Neural progenitor cell (in vitro differentiated cells): ENCODE measurements at regions not wholly inside any gene's neighbourhood (a gene's known extent, or its start where the extent isn't known, plus 50 kb on each side); places are given as distances from the start of the nearest gene placed in this dataset.

ENCODE experiments used
- DNase-seq: peaks from one replicate; pipeline ENCODE4 v3.0.0-alpha.2; 2016; ENCODE audit warnings: low spot score
- H2AFZ ChIP-seq: fragments of 200-600 bp; sonication (generic); replicated peaks from 2 replicates; pipeline ENCODE4 v1.6.1; 2016; ENCODE audit warnings: antibody characterized with exemption
- H3F3A ChIP-seq: fragments of 200-600 bp; sonication (generic); 2 replicates; pipeline ENCODE4 v1.6.1; 2016; ENCODE audit warnings: antibody characterized with exemption, low read depth
- H3K27ac ChIP-seq: fragments of 200-600 bp; sonication (generic); 2 replicates; pipeline ENCODE4 v1.5.1; 2016; ENCODE audit warnings: mild to moderate bottlenecking
- H3K27me3 ChIP-seq: fragments of 200-600 bp; sonication (generic); 2 replicates; pipeline ENCODE4 v1.6.1; 2016; ENCODE audit warnings: mild to moderate bottlenecking, moderate library complexity
- H3K36me3 ChIP-seq: fragments of 200-600 bp; sonication (generic); 2 replicates; pipeline ENCODE4 v1.5.1; 2016
- H3K4me1 ChIP-seq: fragments of 200-600 bp; sonication (generic); 2 replicates; pipeline ENCODE4 v1.6.1; 2016; ENCODE audit warnings: mixed run types
- H3K4me2 ChIP-seq: fragments of 200-600 bp; sonication (generic); 2 replicates; pipeline ENCODE4 v1.6.1; 2016
- H3K4me3 ChIP-seq: fragments of 200-600 bp; sonication (generic); 2 replicates; pipeline ENCODE4 v1.5.1; 2016
- H3K79me2 ChIP-seq: fragments of 200-600 bp; sonication (generic); 2 replicates; pipeline ENCODE4 v1.6.1; 2016; ENCODE audit warnings: low read depth
- H3K9ac ChIP-seq: fragments of 200-600 bp; sonication (generic); 2 replicates; pipeline ENCODE4 v1.6.1; 2016
- H3K9me3 ChIP-seq: fragments of 200-600 bp; sonication (generic); 2 replicates; pipeline ENCODE4 v1.5.1; 2016; ENCODE audit warnings: low read depth
- H4K20me1 ChIP-seq: fragments of 200-600 bp; sonication (generic); 2 replicates; pipeline ENCODE4 v1.6.1; 2016; ENCODE audit warnings: low read depth
- H3K27ac Mint-ChIP-seq: 3 replicates; pipeline ENCODE4 v1.8.0; 2021; ENCODE audit warnings: mixed read lengths
- H3K27me3 Mint-ChIP-seq: 2 replicates; pipeline ENCODE4 v1.8.0; 2022; ENCODE audit warnings: low read depth, mild to moderate bottlenecking, inconsistent platforms, moderate library complexity, mixed read lengths; ENCODE audit not compliant: insufficient read depth
- H3K36me3 Mint-ChIP-seq: 3 replicates; pipeline ENCODE4 v1.8.0; 2021; ENCODE audit warnings: mixed read lengths
- H3K4me1 Mint-ChIP-seq: 3 replicates; pipeline ENCODE4 v1.8.0; 2021; ENCODE audit warnings: mixed read lengths
- H3K4me3 Mint-ChIP-seq: 3 replicates; pipeline ENCODE4 v1.8.0; 2021; ENCODE audit warnings: mild to moderate bottlenecking, moderate library complexity, mixed read lengths
- H3K9me3 Mint-ChIP-seq: 3 replicates; pipeline ENCODE4 v1.8.0; 2020; ENCODE audit warnings: mixed read lengths
- EZH2 ChIP-seq: fragments of 200-600 bp; sonication (generic); IDR thresholded peaks from 2 replicates; pipeline ENCODE4 v1.6.1; 2017; ENCODE audit warnings: antibody characterized with exemption, mild to moderate bottlenecking, moderate library complexity
- EZH2phosphoT487 ChIP-seq: fragments of 200-600 bp; sonication (generic); IDR thresholded peaks from 2 replicates; pipeline ENCODE4 v1.6.1; 2017; ENCODE audit warnings: antibody characterized with exemption
- TF ChIP-seq, protein P1 (sequence below): fragments of 200-600 bp; sonication (generic); IDR thresholded peaks from 2 replicates; pipeline ENCODE4 v1.5.1; 2017; ENCODE audit warnings: antibody characterized with exemption, mild to moderate bottlenecking

DNA sequence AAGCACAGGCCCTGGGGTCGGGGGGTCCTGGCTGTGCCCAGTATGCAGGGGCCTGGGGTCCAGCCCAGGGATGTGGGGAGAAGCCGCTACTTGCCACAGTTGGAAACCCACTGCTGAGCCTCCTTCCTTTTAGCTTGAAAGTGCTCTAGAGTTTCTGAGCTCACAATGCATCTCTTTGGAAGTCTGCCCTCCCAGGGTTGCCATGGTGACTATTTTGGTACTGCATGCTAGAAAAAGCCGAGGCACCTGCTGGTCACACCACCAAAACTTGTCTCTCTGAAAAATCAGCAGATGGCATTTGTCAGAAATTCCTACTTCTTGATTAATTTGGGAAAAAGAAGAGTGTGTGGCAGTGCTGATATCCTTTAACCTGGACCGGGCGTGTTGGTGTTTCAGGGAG is 151.8 kb downstream of the SEC61B start:
- Histone ChIP-seq H3K4me1 (peaks cover 12% of the 10 kb centered on the region), H3F3A (no peaks in the 10 kb centered on the region), H3K4me3 (no peak overlapping the region), H3K4me2 (no peak overlapping the region), H3K9ac (no peak overlapping the region), H3K27ac (no peak overlapping the region), H3K9me3 (no peaks in the 10 kb centered on the region), H3K79me2 (no peaks in the 10 kb centered on the region), H4K20me1 (no peaks in the 10 kb centered on the region), H3K27me3 (no peaks in the 10 kb centered on the region), H2AFZ (no peak overlapping the region), H3K36me3 (no peaks in the 10 kb centered on the region)
- H3K27ac Mint-ChIP-seq, result no peak overlapping the region
- H3K9me3 Mint-ChIP-seq, result no peaks in the 10 kb centered on the region
- TF ChIP-seq EZH2 (no peak), EZH2phosphoT487 (no peak)
- TF ChIP-seq, protein P1, sequence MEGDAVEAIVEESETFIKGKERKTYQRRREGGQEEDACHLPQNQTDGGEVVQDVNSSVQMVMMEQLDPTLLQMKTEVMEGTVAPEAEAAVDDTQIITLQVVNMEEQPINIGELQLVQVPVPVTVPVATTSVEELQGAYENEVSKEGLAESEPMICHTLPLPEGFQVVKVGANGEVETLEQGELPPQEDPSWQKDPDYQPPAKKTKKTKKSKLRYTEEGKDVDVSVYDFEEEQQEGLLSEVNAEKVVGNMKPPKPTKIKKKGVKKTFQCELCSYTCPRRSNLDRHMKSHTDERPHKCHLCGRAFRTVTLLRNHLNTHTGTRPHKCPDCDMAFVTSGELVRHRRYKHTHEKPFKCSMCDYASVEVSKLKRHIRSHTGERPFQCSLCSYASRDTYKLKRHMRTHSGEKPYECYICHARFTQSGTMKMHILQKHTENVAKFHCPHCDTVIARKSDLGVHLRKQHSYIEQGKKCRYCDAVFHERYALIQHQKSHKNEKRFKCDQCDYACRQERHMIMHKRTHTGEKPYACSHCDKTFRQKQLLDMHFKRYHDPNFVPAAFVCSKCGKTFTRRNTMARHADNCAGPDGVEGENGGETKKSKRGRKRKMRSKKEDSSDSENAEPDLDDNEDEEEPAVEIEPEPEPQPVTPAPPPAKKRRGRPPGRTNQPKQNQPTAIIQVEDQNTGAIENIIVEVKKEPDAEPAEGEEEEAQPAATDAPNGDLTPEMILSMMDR, result no peak
- no peak overlapping the region for H3K4me3 Mint-ChIP-seq
- H3K27me3 Mint-ChIP-seq, result peaks cover 5% of the 10 kb centered on the region
- H3K4me1 Mint-ChIP-seq, result peaks cover 27% of the 10 kb centered on the region
- no peaks in the 10 kb centered on the region for H3K36me3 Mint-ChIP-seq
- peak; percentile 41 for DNase-seq

DNA sequence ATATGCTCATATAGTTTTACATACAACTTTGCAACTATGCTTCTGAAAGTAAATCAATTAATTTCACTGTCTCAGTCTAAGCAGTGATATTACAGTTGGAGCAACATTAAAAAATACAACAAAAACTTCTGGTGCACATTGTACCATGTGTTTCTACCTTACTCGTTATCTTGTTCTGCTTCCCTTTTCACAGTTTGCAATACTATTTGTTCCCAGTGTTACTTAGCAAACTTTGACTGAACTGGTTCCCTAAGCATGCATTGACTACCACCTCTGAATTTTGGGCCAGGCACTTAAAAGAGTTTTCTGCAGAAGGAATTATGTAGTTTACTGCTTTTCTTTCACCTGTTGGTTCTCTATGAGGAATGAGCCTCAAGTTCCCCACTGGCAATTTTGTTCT is 152.7 kb downstream of the SEC61B start:
- H3K79me2 ChIP-seq, result no peaks in the 10 kb centered on the region
- Mint-ChIP-seq H3K4me1 (peaks cover 22% of the 10 kb centered on the region), H3K4me3 (no peak overlapping the region), H3K27me3 (peaks cover 2% of the 10 kb centered on the region), H3K9me3 (no peaks in the 10 kb centered on the region), H3K27ac (no peak overlapping the region), H3K36me3 (no peaks in the 10 kb centered on the region)
- no peaks in the 10 kb centered on the region for H3K27me3 ChIP-seq
- no peak overlapping the region for H3K4me2 ChIP-seq
- no peaks in the 10 kb centered on the region for H3F3A ChIP-seq
- no peak overlapping the region for H3K9ac ChIP-seq
- TF ChIP-seq EZH2, result no peak
- no peak for TF ChIP-seq EZH2phosphoT487
- TF ChIP-seq, protein P1, result no peak
- no peak overlapping the region for H2AFZ ChIP-seq
- H3K4me1 ChIP-seq, result peaks cover 11% of the 10 kb centered on the region
- no peaks in the 10 kb centered on the region for H3K36me3 ChIP-seq
- H3K4me3 ChIP-seq, result no peak overlapping the region
- H3K9me3 ChIP-seq, result no peaks in the 10 kb centered on the region
- no peak overlapping the region for H3K27ac ChIP-seq
- no peak for DNase-seq
- no peaks in the 10 kb centered on the region for H4K20me1 ChIP-seq

DNA sequence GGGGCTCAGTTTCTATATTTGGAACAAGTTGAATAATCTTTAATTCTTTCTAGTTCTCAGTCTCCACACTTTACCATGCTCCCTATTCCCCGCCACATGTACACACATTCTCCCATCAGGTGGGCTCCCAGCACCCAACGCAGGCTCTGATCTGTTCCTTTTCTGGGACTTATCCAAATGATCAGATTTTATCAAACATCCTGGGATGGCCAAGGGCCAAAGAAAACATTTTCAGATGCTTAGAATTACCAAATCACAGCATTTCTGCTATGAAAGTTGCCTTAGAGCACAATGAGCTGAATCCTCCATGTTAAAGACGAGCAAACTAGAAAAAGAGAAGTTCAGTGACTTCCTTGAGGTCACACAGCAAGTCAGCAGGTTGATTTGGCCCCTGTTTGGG is 153.4 kb downstream of the SEC61B start:
- Mint-ChIP-seq H3K36me3 (no peaks in the 10 kb centered on the region), H3K27ac (no peak overlapping the region)

More for the DNA sequence above, 153.4 kb downstream of the SEC61B start:
- Histone ChIP-seq H3K4me1 (peaks cover 11% of the 10 kb centered on the region), H4K20me1 (no peaks in the 10 kb centered on the region), H2AFZ (no peak overlapping the region), H3K9ac (no peak overlapping the region), H3F3A (no peaks in the 10 kb centered on the region), H3K27me3 (no peaks in the 10 kb centered on the region), H3K79me2 (no peaks in the 10 kb centered on the region), H3K4me3 (no peak overlapping the region), H3K9me3 (no peaks in the 10 kb centered on the region), H3K4me2 (no peak overlapping the region), H3K27ac (no peak overlapping the region), H3K36me3 (no peaks in the 10 kb centered on the region)
- Mint-ChIP-seq H3K27me3 (no peaks in the 10 kb centered on the region), H3K9me3 (no peaks in the 10 kb centered on the region), H3K4me1 (peaks cover 19% of the 10 kb centered on the region), H3K4me3 (no peak overlapping the region)
- no peak for DNase-seq
- TF ChIP-seq, protein P1, result no peak
- TF ChIP-seq EZH2phosphoT487 (no peak), EZH2 (no peak)
